H4 (cell line): ENCODE measurements at regions not wholly inside any gene's neighbourhood (a gene's known extent, or its start where the extent isn't known, plus 50 kb on each side); places are given as distances from the start of the nearest gene placed in this dataset.
"Not testable (repeated sequence)": the region's sequence is repeated elsewhere in the genome, so short reads cannot be mapped to it uniquely, and the experiment has no call there.

Experiments
- DNase-seq: peaks from one replicate; pipeline ENCODE4 v3.0.0-alpha.2; 2015; ENCODE audit warnings: low spot score

DNA sequence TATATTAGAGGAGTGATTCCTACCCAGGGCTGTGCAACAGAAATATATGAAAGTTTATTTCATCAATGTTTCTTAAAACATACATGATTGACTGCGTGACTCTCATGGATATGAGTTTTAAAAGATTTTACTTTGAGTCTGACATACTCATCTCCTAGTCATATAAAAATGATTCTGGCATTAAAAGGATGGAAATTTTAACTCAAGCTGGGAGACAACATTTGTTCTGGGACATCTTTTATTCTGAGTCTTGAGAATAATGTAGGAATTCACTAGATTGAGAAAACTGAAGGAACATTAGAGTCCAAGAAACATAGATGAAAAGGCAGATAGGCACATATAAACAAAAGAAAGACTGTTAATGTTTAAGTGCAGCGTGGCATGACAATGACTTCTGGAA, 649.6 kb downstream of the SPRY1 start:
- DNase-seq: no peak

GRCh38 chr4:124053872-124054538, 657.4 kb downstream of the SPRY1 start:
- DNase-seq: peak; percentile 12

DNA sequence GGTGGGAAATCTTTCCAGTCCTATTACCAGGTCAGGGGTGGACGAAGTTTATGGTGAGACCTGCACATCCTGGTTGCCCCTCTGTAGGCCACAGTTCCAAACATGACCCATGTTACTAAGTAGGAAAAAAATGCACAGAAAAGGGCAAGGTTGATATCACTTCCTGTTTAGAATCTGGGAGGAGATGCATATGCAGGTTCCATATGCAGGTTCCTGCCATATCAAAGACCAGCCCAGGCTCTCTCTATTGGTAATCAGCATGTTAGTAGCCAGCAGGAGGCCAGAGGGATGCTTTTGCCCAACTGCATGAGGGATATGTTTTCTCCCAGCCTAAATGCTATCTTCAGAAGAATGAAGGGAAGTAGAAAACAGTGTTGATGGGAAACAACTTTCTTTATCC, 657.2 kb downstream of the ANKRD50 start:
- DNase-seq: no peak

DNA sequence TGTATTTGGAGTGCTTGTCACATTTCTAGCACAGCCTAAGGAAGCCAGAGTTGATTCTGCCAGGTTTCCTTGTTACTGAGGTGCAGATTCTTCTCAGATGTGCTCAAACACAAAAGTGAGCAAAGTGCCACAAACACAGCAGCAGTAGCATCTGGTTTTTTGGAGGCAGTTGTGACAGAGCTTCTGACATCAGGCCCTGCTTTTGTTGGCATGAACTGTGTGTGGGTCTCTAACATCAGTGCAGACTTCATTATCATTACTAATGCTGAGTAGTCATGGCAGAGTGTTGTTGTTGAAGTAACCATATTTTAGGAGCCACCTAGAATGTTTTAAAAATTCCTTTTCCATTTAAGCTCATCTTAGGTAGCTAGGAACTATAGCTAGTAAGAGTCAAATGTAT, 656.6 kb downstream of the ANKRD50 start:
- DNase-seq: no peak

GRCh38 chr4:124060261-124060918, 652.1 kb downstream of the ANKRD50 start:
- DNase-seq: peak; percentile 84

GRCh38 chr4:124061413-124061812, 651.1 kb downstream of the ANKRD50 start:
- peak; percentile 74 for DNase-seq

DNA sequence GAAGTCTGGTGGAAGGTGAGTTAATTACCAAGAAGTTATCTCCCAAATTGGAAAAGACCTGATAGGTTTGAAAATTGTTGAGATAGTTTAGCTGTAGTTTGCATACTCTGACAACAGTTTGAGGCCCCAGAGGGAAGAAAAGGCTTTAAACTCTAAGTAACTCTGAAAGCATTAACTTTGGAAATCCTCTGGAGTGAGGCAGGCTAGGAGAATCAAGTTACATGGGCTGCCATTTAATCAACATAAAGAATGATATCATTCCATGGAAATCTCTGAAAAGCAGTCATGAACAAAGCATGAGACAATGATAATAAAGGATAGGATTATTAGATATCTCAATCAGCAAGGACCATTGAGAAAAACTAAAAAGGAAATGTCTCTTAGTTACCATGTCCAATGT, 647.1 kb downstream of the ANKRD50 start:
- no peak for DNase-seq

DNA sequence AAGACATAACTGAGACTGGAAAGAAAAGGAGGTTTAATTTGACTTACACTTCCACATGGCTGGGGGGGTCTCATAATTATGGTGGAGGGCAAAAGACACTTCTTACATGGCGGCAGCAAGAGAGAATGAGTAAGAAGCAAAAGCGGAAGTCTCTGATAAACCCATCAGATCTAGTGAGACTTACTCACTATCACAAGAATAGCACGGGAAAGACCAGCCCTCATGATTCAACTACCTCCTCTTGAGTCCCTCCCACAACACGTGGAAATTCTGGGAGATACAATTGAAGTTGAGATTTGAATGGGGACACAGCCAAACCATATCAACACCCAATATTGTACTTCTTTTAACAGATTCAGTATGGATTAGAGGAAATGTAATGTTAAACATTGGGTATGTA, 646.6 kb downstream of the ANKRD50 start:
- no peak for DNase-seq

DNA sequence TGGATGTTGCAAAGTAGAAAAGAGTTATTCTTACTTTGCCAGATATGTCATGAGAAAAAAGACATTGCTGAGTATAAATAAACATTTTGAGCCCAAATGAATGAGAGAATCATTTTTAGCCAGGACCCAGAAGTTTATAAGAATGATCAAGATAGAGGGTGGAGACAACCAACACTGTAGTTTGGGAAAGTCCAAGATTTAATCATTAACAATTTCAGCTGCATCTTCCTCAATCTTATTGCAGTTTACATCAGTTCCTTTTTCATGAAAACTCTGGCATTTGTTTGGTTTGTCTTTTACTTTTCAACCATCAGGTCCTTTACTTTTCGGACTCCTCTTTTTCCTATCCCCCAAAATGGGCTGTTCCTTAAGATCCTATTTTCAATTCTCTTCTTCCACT, 645.9 kb downstream of the ANKRD50 start:
- no peak for DNase-seq

DNA sequence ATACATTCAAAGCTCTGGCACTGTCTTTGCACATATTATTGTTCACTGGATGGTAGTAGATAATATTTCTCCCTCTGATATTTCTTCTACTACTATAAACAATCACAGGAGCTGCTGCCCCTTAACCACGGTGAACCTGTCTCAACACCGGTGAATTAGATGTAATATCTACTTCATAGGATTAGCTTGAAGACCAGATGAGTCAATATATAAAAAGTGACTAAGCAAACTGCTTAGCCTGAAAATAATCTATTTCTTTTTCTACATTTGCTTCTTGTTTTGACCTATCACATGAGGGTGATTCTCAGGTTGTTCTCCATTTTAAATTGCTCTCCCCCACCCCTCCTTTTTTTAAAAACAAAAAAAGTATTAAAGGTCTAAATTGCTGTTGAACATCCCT, 645.5 kb downstream of the ANKRD50 start:
- DNase-seq: no peak

DNA sequence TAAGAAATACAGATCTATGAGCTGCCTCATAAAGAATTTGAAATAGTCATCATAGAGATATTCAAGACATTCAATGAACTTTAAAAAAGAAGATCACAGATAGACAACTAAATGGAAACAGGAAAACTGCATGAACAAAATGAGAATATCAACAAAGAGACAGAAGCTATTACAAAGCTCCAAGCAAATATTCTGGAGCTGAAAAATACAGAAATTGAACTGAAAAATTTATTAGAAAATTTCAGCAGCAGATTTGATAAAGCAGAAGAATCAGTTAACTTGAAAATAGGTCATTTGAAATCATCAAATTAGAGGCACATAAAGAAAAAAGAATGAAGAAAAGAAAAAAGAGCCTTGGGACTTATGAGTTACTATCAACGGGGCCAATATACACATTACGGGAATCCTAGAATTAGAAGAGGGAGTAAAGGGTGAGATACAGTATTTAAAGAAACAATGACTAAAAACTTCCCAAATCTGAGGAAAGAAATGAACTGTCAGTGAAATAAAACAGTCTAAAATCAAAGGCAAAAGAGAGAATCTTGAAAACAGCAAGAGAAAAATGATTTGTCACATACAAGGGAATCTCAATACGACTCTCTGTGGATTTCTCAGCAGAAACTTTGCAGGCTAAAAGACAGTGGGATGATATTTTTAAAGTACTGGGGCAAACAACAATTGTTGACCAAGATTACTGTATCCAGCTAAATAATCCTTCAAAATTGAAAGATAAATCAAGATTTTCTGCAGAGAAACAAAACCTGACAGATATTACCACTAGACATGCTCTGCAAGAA, 641.6 kb downstream of the ANKRD50 start:
- DNase-seq: no peak

DNA sequence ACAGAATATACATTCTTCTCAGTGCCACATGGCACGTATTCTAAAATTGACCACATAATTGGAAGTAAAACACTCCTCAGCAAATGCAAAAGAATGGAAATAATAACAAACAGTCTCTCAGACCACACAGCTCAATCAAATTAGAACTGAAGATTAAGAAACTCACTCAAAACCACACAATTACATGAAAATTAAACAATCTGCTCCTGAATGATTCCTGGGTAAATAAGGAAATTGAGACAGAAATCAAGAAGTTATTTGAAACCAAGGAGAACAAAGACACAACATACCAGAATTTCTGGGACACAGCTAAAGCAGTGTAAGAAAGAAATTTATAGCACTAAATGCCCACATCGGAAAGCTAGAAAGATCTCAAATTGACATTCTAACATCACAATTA, 637.3 kb downstream of the ANKRD50 start:
- DNase-seq: not testable (repeated sequence)

GRCh38 chr4:124079174-124079780, 633.3 kb downstream of the ANKRD50 start:
- no peak for DNase-seq

DNA sequence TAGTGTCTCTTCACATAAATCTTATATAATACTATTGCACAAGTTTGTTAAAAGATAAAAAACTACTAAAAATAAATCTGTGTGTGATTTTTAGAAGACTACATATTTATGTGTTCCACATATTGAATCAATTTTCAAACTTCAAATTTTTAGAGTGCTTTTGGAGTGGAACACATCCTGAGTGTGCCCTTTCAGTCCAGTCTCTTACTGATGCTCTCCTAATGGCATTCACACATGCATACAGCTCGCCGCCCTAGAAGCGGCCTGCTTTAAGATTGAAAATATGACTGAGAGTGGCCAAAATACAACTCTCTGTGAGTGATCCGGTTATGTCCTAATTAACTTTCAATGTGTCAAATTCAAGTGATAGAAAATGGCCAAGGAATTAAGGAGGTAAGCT, 628.8 kb downstream of the ANKRD50 start:
- DNase-seq: no peak

GRCh38 chr4:124085561-124086180, 626.9 kb downstream of the ANKRD50 start:
- no peak for DNase-seq

DNA sequence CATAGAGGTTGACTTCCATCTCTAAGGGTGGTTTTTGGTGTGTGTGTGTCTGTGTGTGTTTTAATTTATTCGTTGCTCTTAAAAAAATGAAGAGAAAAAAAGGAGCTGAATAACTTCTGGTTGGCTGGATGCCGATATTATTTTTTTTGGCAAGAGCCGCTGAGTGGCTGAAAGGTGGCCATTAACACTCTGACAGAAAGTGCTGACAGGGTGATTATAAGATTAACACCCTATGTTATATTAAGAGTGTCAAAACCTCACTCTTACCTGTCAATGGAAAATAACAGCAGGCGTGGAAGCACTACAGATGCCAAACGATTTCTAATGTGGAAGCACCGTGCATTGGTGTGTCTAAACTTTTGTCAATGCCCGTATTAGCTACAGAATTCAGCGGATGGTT, 622.5 kb downstream of the ANKRD50 start:
- DNase-seq: no peak

DNA sequence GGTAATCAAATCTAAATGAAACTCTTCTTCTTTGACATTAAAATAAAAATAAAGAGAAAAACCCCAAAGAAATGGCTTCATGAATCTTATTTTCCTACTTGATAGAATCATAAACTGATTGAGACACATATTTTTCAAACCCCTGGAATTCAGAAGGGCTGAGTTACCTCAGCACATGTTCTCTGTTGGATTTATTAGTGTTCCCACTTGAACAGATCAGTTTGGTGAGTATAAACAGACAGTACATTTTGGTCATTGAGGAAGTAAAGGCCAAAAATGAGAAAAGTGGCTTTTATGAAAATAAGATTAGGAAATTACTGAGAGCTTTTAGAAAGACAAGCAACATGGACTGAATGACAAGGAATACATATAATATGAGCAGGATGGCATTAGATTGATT, 620.4 kb downstream of the ANKRD50 start:
- no peak for DNase-seq

- DNase-seq: peak; percentile 3
These were observed 620.0 kb downstream of the ANKRD50 start for GRCh38 chr4:124092541-124092984.

DNA sequence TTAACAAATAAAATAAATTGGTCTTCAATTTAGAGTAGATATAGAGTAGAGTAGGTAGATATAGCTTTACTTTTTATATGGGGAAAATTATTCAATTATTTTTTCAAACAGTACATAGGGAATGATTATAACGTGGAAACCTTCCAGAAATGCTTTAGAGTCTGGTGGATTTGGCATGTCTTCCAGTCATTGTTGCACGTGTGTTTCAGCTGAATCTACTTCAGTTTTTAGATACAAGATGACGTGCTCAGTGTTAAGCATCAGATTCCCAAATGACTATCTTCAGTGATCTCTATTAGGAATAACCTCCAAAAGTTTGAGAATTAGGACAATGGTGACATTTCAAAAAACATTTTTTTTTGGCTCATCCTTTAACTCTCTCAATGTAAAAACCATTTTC, 616.9 kb downstream of the ANKRD50 start:
- DNase-seq: no peak

- no peak for DNase-seq
These were observed 616.2 kb downstream of the ANKRD50 start for GRCh38 chr4:124096290-124096689.

- DNase-seq: no peak
These were observed 615.1 kb downstream of the ANKRD50 start for GRCh38 chr4:124097447-124097846.

- DNase-seq: no peak
These were observed 608.4 kb downstream of the ANKRD50 start for GRCh38 chr4:124104101-124104500.
